Activated CD4-positive, alpha-beta memory T cell treated with anti-CD3 and anti-CD28 coated beads for 36 hours (primary cell): ENCODE measurements at regions not wholly inside any gene's neighbourhood (a gene's known extent, or its start where the extent isn't known, plus 50 kb on each side); places are given as distances from the start of the nearest gene placed in this dataset.

Experiments used
- CTCF ChIA-PET: fragments of 350-600 bp; sonication (Branson Sonifier 250); formaldehyde crosslinking; loops from one replicate; lab custom pipeline; 2021; ENCODE audit warnings: antibody characterized with exemption, inconsistent platforms; lab: Charles Lee
- POLR2A ChIA-PET: fragments of 350-600 bp; sonication (Branson Sonifier 250); formaldehyde crosslinking; loops from one replicate; lab custom pipeline; 2021; ENCODE audit warnings: antibody characterized with exemption; lab: Charles Lee
- DNase-seq: peaks from one replicate; pipeline ENCODE4 v3.0.0-alpha.2; 2020
- H3K27ac Mint-ChIP-seq: one replicate; pipeline ENCODE4 v1.8.0; 2021; ENCODE audit warnings: mixed read lengths
- H3K27me3 Mint-ChIP-seq: one replicate; pipeline ENCODE4 v1.8.0; 2021; ENCODE audit warnings: mixed read lengths
- H3K36me3 Mint-ChIP-seq: one replicate; pipeline ENCODE4 v1.8.0; 2021; ENCODE audit warnings: mixed read lengths
- H3K4me1 Mint-ChIP-seq: one replicate; pipeline ENCODE4 v1.8.0; 2021; ENCODE audit warnings: low read depth, mixed read lengths
- H3K4me3 Mint-ChIP-seq: one replicate; pipeline ENCODE4 v1.8.0; 2021; ENCODE audit warnings: mild to moderate bottlenecking, mixed read lengths
- H3K9me3 Mint-ChIP-seq: one replicate; pipeline ENCODE4 v1.8.0; 2021; ENCODE audit warnings: mixed read lengths
- intact Hi-C: fragments of 100-400 bp; cut with micrococcal nuclease; formaldehyde crosslinking; loops from one replicate; pipeline ENCODE4 v1.15.1; 2023

GRCh38 chr22:27502327-27502726 lies 299.2 kb downstream of the MN1 start:
- CTCF ChIA-PET, result no interaction called here
- POLR2A ChIA-PET, result no interaction called here

GRCh38 chr22:27504360-27505253 lies 296.9 kb downstream of the MN1 start:
- Mint-ChIP-seq H3K27ac (no peak overlapping the region), H3K9me3 (peaks cover 2% of the 10 kb centered on the region), H3K4me3 (no peak overlapping the region), H3K4me1 (no peaks in the 10 kb centered on the region), H3K27me3 (peaks cover 2% of the 10 kb centered on the region), H3K36me3 (no peaks in the 10 kb centered on the region)
- CTCF ChIA-PET, result no interaction called here
- POLR2A ChIA-PET, result no interaction called here
- DNase-seq, result no peak
- intact Hi-C loops, result no loop called here

More at GRCh38 chr22:27502327-27502726, 299.2 kb downstream of the MN1 start:
- no peak overlapping the region for H3K4me3 Mint-ChIP-seq
- no peak overlapping the region for H3K27ac Mint-ChIP-seq
- no peaks in the 10 kb centered on the region for H3K4me1 Mint-ChIP-seq
- H3K27me3 Mint-ChIP-seq, result peaks cover 2% of the 10 kb centered on the region
- no peaks in the 10 kb centered on the region for H3K36me3 Mint-ChIP-seq
- H3K9me3 Mint-ChIP-seq, result peaks cover 2% of the 10 kb centered on the region
- intact Hi-C loops, result no loop called here
- DNase-seq, result no peak

DNA sequence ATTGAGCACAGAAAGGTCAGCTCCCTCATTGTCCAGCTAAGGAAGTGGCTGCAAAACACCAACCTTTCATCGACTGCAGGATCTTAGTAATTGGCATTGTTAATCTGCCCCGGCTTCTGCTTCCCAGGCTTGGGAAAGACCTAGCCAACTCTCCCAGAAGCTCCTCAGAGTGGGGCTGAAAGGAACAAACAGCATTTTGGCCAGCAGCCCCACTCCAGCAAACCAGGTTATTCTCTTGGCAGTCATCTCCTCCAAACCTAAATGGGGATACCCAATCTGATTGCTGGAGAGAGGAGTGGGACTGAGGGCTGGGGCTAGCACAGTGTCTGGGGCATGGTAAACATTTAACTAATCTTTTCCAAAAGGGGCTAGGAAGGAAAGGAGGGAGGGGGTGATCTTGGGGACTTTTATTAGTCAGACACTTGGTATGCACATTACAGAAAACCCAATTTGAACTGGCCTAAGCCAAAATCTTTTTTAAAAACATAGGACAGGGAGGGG lies 294.4 kb downstream of the MN1 start:
- Mint-ChIP-seq H3K4me1 (no peaks in the 10 kb centered on the region), H3K36me3 (no peaks in the 10 kb centered on the region), H3K9me3 (peaks cover 2% of the 10 kb centered on the region), H3K4me3 (no peak overlapping the region), H3K27ac (no peak overlapping the region), H3K27me3 (peaks cover 4% of the 10 kb centered on the region)
- no peak for DNase-seq
- ChIA-PET CTCF (interaction anchor here (0.6 kb wide), 1 partner anchor 51 kb away, joined by 3 read pairs; no protein-coding TSS in a partner anchor), POLR2A (no interaction called here)
- intact Hi-C loops, result no loop called here

DNA sequence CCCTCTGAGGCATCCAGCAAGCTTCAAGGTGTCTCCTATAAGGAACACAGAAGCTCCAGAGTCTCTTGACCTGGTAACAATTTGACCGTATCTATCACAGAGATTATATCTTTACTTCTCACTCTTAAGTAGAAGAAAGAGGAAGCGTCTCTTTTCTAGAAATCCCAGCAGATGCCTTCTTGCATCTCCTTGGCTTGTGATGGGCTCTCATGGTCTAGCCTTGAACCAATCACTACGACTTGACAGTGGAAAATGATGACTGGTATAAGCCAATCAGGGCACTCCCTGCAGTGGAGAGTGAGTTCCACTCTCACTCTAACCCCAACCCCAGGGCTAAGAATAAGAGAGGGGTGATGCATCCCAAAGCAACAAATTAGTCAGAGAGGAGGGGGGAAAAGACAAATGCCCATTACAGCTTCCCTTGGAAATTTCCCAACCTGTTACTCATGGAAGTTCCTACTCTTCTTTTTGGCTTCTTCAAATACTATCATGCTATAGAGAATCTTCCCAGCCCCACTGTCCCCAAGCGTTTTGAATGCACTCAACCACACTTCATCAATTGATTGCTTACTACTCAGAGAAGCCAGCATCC lies 293.5 kb downstream of the MN1 start:
- Mint-ChIP-seq H3K4me1 (no peaks in the 10 kb centered on the region), H3K27ac (no peak overlapping the region), H3K36me3 (no peaks in the 10 kb centered on the region), H3K9me3 (peaks cover 2% of the 10 kb centered on the region), H3K27me3 (peaks cover 4% of the 10 kb centered on the region), H3K4me3 (no peak overlapping the region)
- DNase-seq, result no peak
- intact Hi-C loops, result no loop called here
- ChIA-PET CTCF (no interaction called here), POLR2A (no interaction called here)

GRCh38 chr22:27509132-27509920 lies 292.2 kb downstream of the MN1 start:
- Mint-ChIP-seq H3K4me1 (no peaks in the 10 kb centered on the region), H3K9me3 (no peaks in the 10 kb centered on the region), H3K27ac (no peak overlapping the region), H3K4me3 (no peak overlapping the region), H3K27me3 (peaks cover 4% of the 10 kb centered on the region), H3K36me3 (no peaks in the 10 kb centered on the region)
- POLR2A ChIA-PET, result no interaction called here
- CTCF ChIA-PET, result no interaction called here
- intact Hi-C loops, result no loop called here
- DNase-seq, result no peak

GRCh38 chr22:27510024-27510423 lies 291.5 kb downstream of the MN1 start:
- Mint-ChIP-seq H3K27ac (no peak overlapping the region), H3K4me1 (no peaks in the 10 kb centered on the region), H3K4me3 (no peak overlapping the region), H3K27me3 (peaks cover 4% of the 10 kb centered on the region), H3K36me3 (no peaks in the 10 kb centered on the region), H3K9me3 (no peaks in the 10 kb centered on the region)
- POLR2A ChIA-PET, result no interaction called here
- CTCF ChIA-PET, result no interaction called here
- intact Hi-C loops, result no loop called here
- no peak for DNase-seq

GRCh38 chr22:27512283-27512761 lies 289.2 kb downstream of the MN1 start:
- ChIA-PET POLR2A (no interaction called here), CTCF (no interaction called here)
- Mint-ChIP-seq H3K27ac (no peak overlapping the region), H3K9me3 (no peaks in the 10 kb centered on the region), H3K4me3 (no peak overlapping the region), H3K36me3 (no peaks in the 10 kb centered on the region), H3K4me1 (no peaks in the 10 kb centered on the region), H3K27me3 (peaks cover 2% of the 10 kb centered on the region)
- intact Hi-C loops, result no loop called here
- no peak for DNase-seq

- DNase-seq, result no peak
- intact Hi-C loops, result no loop called here
- ChIA-PET CTCF (no interaction called here), POLR2A (no interaction called here)
- Mint-ChIP-seq H3K36me3 (no peaks in the 10 kb centered on the region), H3K4me3 (no peak overlapping the region), H3K27me3 (peaks cover 2% of the 10 kb centered on the region), H3K4me1 (no peaks in the 10 kb centered on the region), H3K9me3 (no peaks in the 10 kb centered on the region), H3K27ac (no peak overlapping the region)
Observed at GRCh38 chr22:27513021-27513420, 288.5 kb downstream of the MN1 start.

DNA sequence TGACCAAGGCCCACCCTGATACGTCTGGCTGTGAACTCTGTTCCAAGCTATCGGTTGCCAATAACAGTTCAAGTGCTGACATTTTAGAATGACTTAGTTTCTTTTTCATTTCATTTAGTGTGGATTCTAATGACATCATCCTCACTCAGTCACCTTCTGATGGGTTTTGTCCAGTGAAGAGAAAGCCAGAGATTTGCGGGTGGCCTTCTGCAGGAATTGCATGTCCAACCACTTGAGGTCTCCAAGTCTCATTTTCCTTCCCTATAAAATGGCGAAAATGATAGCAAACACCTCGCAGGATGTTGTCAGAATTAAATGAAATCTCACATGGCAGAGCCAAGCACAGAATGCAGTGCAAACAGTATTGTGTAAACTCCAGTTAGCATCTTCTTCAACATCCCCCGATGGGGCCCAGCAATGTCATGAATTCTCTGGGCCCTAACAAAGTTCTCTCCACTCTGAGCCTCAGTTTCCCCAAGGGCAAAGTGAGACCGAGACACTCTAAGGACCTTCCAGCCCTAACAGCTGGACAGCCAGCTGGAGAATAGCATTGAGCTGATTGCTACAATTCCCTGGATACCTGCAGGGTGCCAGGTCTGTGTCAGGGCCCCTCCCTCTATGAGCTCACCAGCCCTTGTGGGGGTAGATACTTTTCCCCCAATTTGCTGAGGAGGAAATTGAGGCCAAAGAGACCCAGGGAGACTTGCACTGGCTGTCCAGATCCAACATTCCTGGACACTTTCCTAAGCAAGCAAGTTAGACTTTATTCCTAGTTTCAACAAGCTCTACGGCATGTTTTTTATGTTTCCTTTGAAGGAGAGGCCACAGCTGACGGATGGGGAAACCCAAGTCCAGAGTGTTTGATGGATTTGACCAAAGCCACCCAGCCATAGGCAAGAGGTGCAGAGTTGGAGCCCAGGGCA lies 286.7 kb downstream of the MN1 start:
- intact Hi-C loops, result no loop called here
- no peaks in the 10 kb centered on the region for H3K36me3 Mint-ChIP-seq
- no peak overlapping the region for H3K27ac Mint-ChIP-seq
- DNase-seq, result no peak
- POLR2A ChIA-PET, result no interaction called here
- CTCF ChIA-PET, result no interaction called here
- H3K27me3 Mint-ChIP-seq, result peaks cover 3% of the 10 kb centered on the region
- H3K4me3 Mint-ChIP-seq, result no peak overlapping the region
- no peaks in the 10 kb centered on the region for H3K9me3 Mint-ChIP-seq
- no peaks in the 10 kb centered on the region for H3K4me1 Mint-ChIP-seq

GRCh38 chr22:27517361-27518155 lies 284.0 kb downstream of the MN1 start:
- H3K27me3 Mint-ChIP-seq, result peaks cover 1% of the 10 kb centered on the region
- DNase-seq, result no peak
- no peaks in the 10 kb centered on the region for H3K9me3 Mint-ChIP-seq
- no peaks in the 10 kb centered on the region for H3K4me1 Mint-ChIP-seq
- intact Hi-C loops, result no loop called here
- CTCF ChIA-PET, result no interaction called here
- no peaks in the 10 kb centered on the region for H3K36me3 Mint-ChIP-seq
- no peak overlapping the region for H3K4me3 Mint-ChIP-seq
- H3K27ac Mint-ChIP-seq, result no peak overlapping the region
- POLR2A ChIA-PET, result no interaction called here
